H9 (cell line): ENCODE measurements at regions not wholly inside any gene's neighbourhood (a gene's known extent, or its start where the extent isn't known, plus 50 kb on each side); places are given as distances from the start of the nearest gene placed in this dataset.

Experiments
- DNase-seq: peaks from one replicate; pipeline ENCODE4 v3.0.0-alpha.2; 2017
- H2AFZ ChIP-seq: one replicate; pipeline ENCODE4 v1.6.1; 2013; ENCODE audit warnings: mild to moderate bottlenecking, low read length, control low read depth, moderate library complexity
- H2AK5ac ChIP-seq: 2 replicates; pipeline ENCODE4 v1.6.1; 2013; ENCODE audit warnings: low read length, control low read depth, mixed read lengths; ENCODE audit not compliant: insufficient read length
- H2BK120ac ChIP-seq: one replicate; pipeline ENCODE4 v1.6.1; 2013; ENCODE audit warnings: low read depth, mild to moderate bottlenecking, low read length, control low read depth, inconsistent platforms; ENCODE audit not compliant: poor library complexity, severe bottlenecking
- H2BK12ac ChIP-seq: 2 replicates; pipeline ENCODE4 v1.6.1; 2013; ENCODE audit warnings: low read length, control low read depth, mixed read lengths, low read depth; ENCODE audit not compliant: insufficient read length
- H2BK15ac ChIP-seq: 2 replicates; pipeline ENCODE4 v1.6.1; 2013; ENCODE audit warnings: low read depth, low read length, control low read depth
- H2BK20ac ChIP-seq: one replicate; pipeline ENCODE4 v1.6.1; 2013; ENCODE audit warnings: low read depth, mild to moderate bottlenecking, low read length, control low read depth, inconsistent platforms; ENCODE audit not compliant: poor library complexity, severe bottlenecking
- H2BK5ac ChIP-seq: 2 replicates; pipeline ENCODE4 v1.6.1; 2013; ENCODE audit warnings: low read length, control low read depth, mixed read lengths; ENCODE audit not compliant: insufficient read length
- H3K14ac ChIP-seq: 2 replicates; pipeline ENCODE4 v1.6.1; 2013; ENCODE audit warnings: low read length, control low read depth; ENCODE audit not compliant: insufficient read depth
- H3K18ac ChIP-seq: 2 replicates; pipeline ENCODE4 v1.6.1; 2013; ENCODE audit warnings: low read depth, mild to moderate bottlenecking, mixed read lengths, low read length, control low read depth; ENCODE audit not compliant: insufficient read length
- H3K23ac ChIP-seq: 2 replicates; pipeline ENCODE4 v1.6.1; 2013; ENCODE audit warnings: low read length, control low read depth, mixed read lengths, low read depth; ENCODE audit not compliant: insufficient read length
- H3K23me2 ChIP-seq: 2 replicates; pipeline ENCODE4 v1.6.1; 2013; ENCODE audit warnings: low read depth, mild to moderate bottlenecking, mixed read lengths, low read length, control low read depth; ENCODE audit not compliant: insufficient read length, poor library complexity, severe bottlenecking
- H3K27ac ChIP-seq: 2 replicates; pipeline ENCODE4 v1.5.1; 2013; ENCODE audit warnings: low read length, control low read depth, mixed read lengths, low read depth; ENCODE audit not compliant: insufficient read length
- H3K27me3 ChIP-seq: 2 replicates; pipeline ENCODE4 v1.6.1; 2013; ENCODE audit warnings: low read length, control low read depth, inconsistent platforms; ENCODE audit not compliant: insufficient read depth
- H3K4ac ChIP-seq: 2 replicates; pipeline ENCODE4 v1.6.1; 2013; ENCODE audit warnings: low read depth, mild to moderate bottlenecking, control low read depth, inconsistent platforms, low read length, moderate library complexity
- H3K4me1 ChIP-seq: 2 replicates; pipeline ENCODE4 v1.6.1; 2013; ENCODE audit warnings: low read length, control low read depth, inconsistent platforms; ENCODE audit not compliant: insufficient read depth
- H3K4me2 ChIP-seq: 2 replicates; pipeline ENCODE4 v1.6.1; 2013; ENCODE audit warnings: low read length, control low read depth, mixed read lengths; ENCODE audit not compliant: insufficient read length, insufficient read depth
- H3K56ac ChIP-seq: 2 replicates; pipeline ENCODE4 v1.6.1; 2013; ENCODE audit warnings: low read depth, mild to moderate bottlenecking, mixed read lengths, low read length, control low read depth; ENCODE audit not compliant: insufficient read length
- H3K79me1 ChIP-seq: 2 replicates; pipeline ENCODE4 v1.6.1; 2013; ENCODE audit warnings: low read depth, mild to moderate bottlenecking, moderate library complexity, low read length, control low read depth, inconsistent platforms; ENCODE audit not compliant: insufficient read depth, poor library complexity, severe bottlenecking
- H3K79me2 ChIP-seq: 2 replicates; pipeline ENCODE4 v1.6.1; 2013; ENCODE audit warnings: low read length, control low read depth, inconsistent platforms; ENCODE audit not compliant: insufficient read depth
- H3K9ac ChIP-seq: 2 replicates; pipeline ENCODE4 v1.6.1; 2013; ENCODE audit warnings: low read length, control low read depth, mixed read lengths; ENCODE audit not compliant: insufficient read length; ENCODE audit errors: extremely low read depth
- H3K9me3 ChIP-seq: one replicate; pipeline ENCODE4 v1.6.1; 2013; ENCODE audit warnings: low read depth, low read length, inconsistent platforms; ENCODE audit not compliant: control insufficient read depth
- H3T11ph ChIP-seq: one replicate; pipeline ENCODE4 v1.6.1; 2013; ENCODE audit warnings: mild to moderate bottlenecking, low read length, control low read depth, inconsistent platforms
- H4K20me1 ChIP-seq: one replicate; pipeline ENCODE4 v1.6.1; 2013; ENCODE audit not compliant: control insufficient read depth, insufficient read length, insufficient read depth
- H4K5ac ChIP-seq: 2 replicates; pipeline ENCODE4 v1.6.1; 2013; ENCODE audit warnings: low read depth, mild to moderate bottlenecking, mixed read lengths, low read length, control low read depth; ENCODE audit not compliant: insufficient read length
- H4K8ac ChIP-seq: replicated peaks from 2 replicates; pipeline ENCODE4 v1.6.1; 2013; ENCODE audit warnings: low read length, control low read depth, mixed read lengths, low read depth; ENCODE audit not compliant: insufficient read length
- H4K91ac ChIP-seq: 2 replicates; pipeline ENCODE4 v1.6.1; 2013; ENCODE audit warnings: low read depth, mild to moderate bottlenecking, moderate library complexity, mixed read lengths, low read length, control low read depth; ENCODE audit not compliant: insufficient read length
- H3K27ac Mint-ChIP-seq, 3 experiments: 2 replicates in 2 of 3; 3 replicates in 1 of 3; pipeline ENCODE4 v1.8.0; 2020 to 2021; ENCODE audit warnings: mixed read lengths in 3 of 3, mild to moderate bottlenecking in 1 of 3, moderate library complexity in 1 of 3
- H3K27me3 Mint-ChIP-seq: 2 replicates; pipeline ENCODE4 v1.8.0; 2021; ENCODE audit warnings: low read depth, mild to moderate bottlenecking, moderate library complexity, mixed read lengths
- H3K36me3 Mint-ChIP-seq, 3 experiments: 2 replicates in 2 of 3; 3 replicates in 1 of 3; pipeline ENCODE4 v1.8.0; 2020 to 2021; ENCODE audit warnings: low read depth in 3 of 3, mixed read lengths in 3 of 3; ENCODE audit not compliant: insufficient read depth in 1 of 3
- H3K4me1 Mint-ChIP-seq, 2 experiments: 2 replicates each; pipeline ENCODE4 v1.8.0; 2020; ENCODE audit warnings: mixed read lengths in 2 of 2
- H3K4me3 Mint-ChIP-seq, 2 experiments: 2 replicates in 1 of 2; 3 replicates in 1 of 2; pipeline ENCODE4 v1.8.0; 2020 to 2021; ENCODE audit warnings: mild to moderate bottlenecking in 2 of 2, mixed read lengths in 2 of 2, moderate library complexity in 1 of 2
- H3K9me3 Mint-ChIP-seq, 2 experiments: 2 replicates in 1 of 2; 3 replicates in 1 of 2; pipeline ENCODE4 v1.8.0; 2020; ENCODE audit warnings: mild to moderate bottlenecking in 2 of 2, mixed read lengths in 2 of 2, moderate library complexity in 1 of 2
- CTCF ChIP-seq: fragments of 200-600 bp; sonication (generic); conservative IDR thresholded peaks from 3 replicates; pipeline ENCODE4 v1.8.0; 2021; ENCODE audit warnings: antibody characterized with exemption, mild to moderate bottlenecking
- whole genome bisulfite sequencing: extraction: QIAGEN DNeasy Blood & Tissue Kit; methylation state at CpG from one replicate; pipeline ENCODE4 v1.1.7; 2013; ENCODE audit warnings: missing lambda C conversion rate, low lambda C conversion rate, mixed read lengths; ENCODE audit not compliant: insufficient read length; ENCODE audit errors: extremely low coverage; 5-methylcytosine and 5-hydroxymethylcytosine counted together

DNA sequence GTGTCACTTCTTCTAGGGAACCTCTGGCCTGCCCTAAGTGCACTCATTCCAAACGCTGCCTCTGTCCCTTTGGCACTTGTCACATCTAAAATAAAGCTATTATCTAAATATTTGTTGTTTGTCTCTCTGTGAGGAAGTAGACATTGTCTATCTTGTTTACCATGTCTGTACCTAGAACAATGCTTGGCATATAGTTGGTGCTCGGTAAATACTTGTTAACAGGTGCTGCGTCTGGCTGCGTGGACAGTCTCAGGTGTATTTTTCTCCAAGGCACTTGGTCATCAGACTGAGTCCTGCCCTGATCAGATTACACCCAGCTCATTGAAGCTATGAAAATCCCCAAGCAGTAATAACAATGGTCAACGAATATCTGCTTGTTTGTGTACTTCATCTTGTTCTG, 174.9 kb upstream of the SMIM23 start:
- H3K27ac Mint-ChIP-seq: no peak overlapping the region
- H4K20me1 ChIP-seq: no peaks in the 10 kb centered on the region
- H3K4me3 Mint-ChIP-seq: no peak overlapping the region
- H3K27me3 ChIP-seq: no peaks in the 10 kb centered on the region
- H2AFZ ChIP-seq: no peak overlapping the region
- H3K18ac ChIP-seq: no peak overlapping the region
- no peak overlapping the region for H4K5ac ChIP-seq
- H3K14ac ChIP-seq: no peak overlapping the region
- no peak overlapping the region for H2BK20ac ChIP-seq
- peaks cover 6 to 15% (median 11%) of the 10 kb centered on the region in 3 experiments for H3K36me3 Mint-ChIP-seq
- H2BK12ac ChIP-seq: no peak overlapping the region
- no peak overlapping the region for H3K4ac ChIP-seq
- H3K9ac ChIP-seq: no peak overlapping the region
- no peak overlapping the region for H3K4me2 ChIP-seq
- no peak overlapping the region for H2BK5ac ChIP-seq
- no peak overlapping the region for H2BK120ac ChIP-seq
- H2BK15ac ChIP-seq: no peak overlapping the region
- no peaks in the 10 kb centered on the region for H3K79me1 ChIP-seq
- TF ChIP-seq CTCF: no peak
- H2AK5ac ChIP-seq: no peak overlapping the region
- H4K8ac ChIP-seq: no peak overlapping the region
- H3K79me2 ChIP-seq: no peaks in the 10 kb centered on the region
- no peak overlapping the region for H3T11ph ChIP-seq
- WGBS: no CpG with 5 or more reads among the region's 5 CpGs
- H4K91ac ChIP-seq: no peak overlapping the region
- peaks cover 23 to 31% of the 10 kb centered on the region in 2 experiments for H3K9me3 Mint-ChIP-seq
- no peak for DNase-seq
- H3K23ac ChIP-seq: no peak overlapping the region
- peaks cover 5 to 6% of the 10 kb centered on the region in 2 experiments for H3K4me1 Mint-ChIP-seq
- peaks cover 66% of the 10 kb centered on the region for H3K27me3 Mint-ChIP-seq
- H3K56ac ChIP-seq: no peak overlapping the region
- H3K27ac ChIP-seq: no peak overlapping the region
- H3K4me1 ChIP-seq: no peaks in the 10 kb centered on the region; the same call in 1 of the 2 replicates
- no peaks in the 10 kb centered on the region for H3K23me2 ChIP-seq
- H3K9me3 ChIP-seq: peaks cover 4% of the 10 kb centered on the region
